DND-41 (cell line): ENCODE measurements at regions not wholly inside any gene's neighbourhood (a gene's known extent, or its start where the extent isn't known, plus 50 kb on each side); places are given as distances from the start of the nearest gene placed in this dataset.

Experiments
- ATAC-seq: fragments of 200-7000 bp; cut with Tn5 transposase; 3 replicates; pipeline ENCODE4 v1.9.1; 2021; ENCODE audit warnings: low read depth; ENCODE audit not compliant: insufficient read depth
- DNase-seq: peaks from one replicate; pipeline ENCODE4 v3.0.0-alpha.2; 2020
- H2AFZ ChIP-seq: 2 replicates; pipeline ENCODE4 v1.6.0; 2012; ENCODE audit warnings: low read depth, low read length
- H3K27ac ChIP-seq: 2 replicates; pipeline ENCODE4 v1.5.1; 2012; ENCODE audit warnings: low read length, inconsistent platforms
- H3K27me3 ChIP-seq: fragments of 200-600 bp; sonication (generic); 2 replicates; pipeline ENCODE4 v1.6.0; 2012; ENCODE audit warnings: low read length, mild to moderate bottlenecking, inconsistent platforms; ENCODE audit not compliant: insufficient read depth, poor library complexity
- H3K36me3 ChIP-seq: 2 replicates; pipeline ENCODE4 v1.5.1; 2012; ENCODE audit warnings: low read length, inconsistent platforms; ENCODE audit not compliant: insufficient read depth
- H3K4me1 ChIP-seq: 2 replicates; pipeline ENCODE4 v1.5.1; 2012; ENCODE audit warnings: mild to moderate bottlenecking, low read length; ENCODE audit not compliant: insufficient read depth
- H3K4me2 ChIP-seq: 2 replicates; pipeline ENCODE4 v1.6.0; 2012; ENCODE audit warnings: mild to moderate bottlenecking, moderate library complexity, low read length, inconsistent platforms; ENCODE audit not compliant: insufficient read depth
- H3K4me3 ChIP-seq, 2 experiments: fragments of 200-600 bp in 1 of 2; shearing (Covaris generic) in 1 of 2; 2 replicates each; pipeline ENCODE4 v1.5.1; 2012 to 2016; ENCODE audit warnings: inconsistent platforms in 2 of 2, low read length in 2 of 2, mild to moderate bottlenecking in 2 of 2, low read depth in 1 of 2, moderate library complexity in 1 of 2
- H3K79me2 ChIP-seq: 2 replicates; pipeline ENCODE4 v1.6.0; 2012; ENCODE audit warnings: low read length, inconsistent platforms; ENCODE audit not compliant: insufficient read depth
- H3K9ac ChIP-seq: 2 replicates; pipeline ENCODE4 v1.6.0; 2012; ENCODE audit warnings: low read depth, mild to moderate bottlenecking, inconsistent platforms, low read length, moderate library complexity
- H3K9me3 ChIP-seq: 2 replicates; pipeline ENCODE4 v1.5.1; 2012; ENCODE audit warnings: low read length, moderate library complexity, mild to moderate bottlenecking, inconsistent platforms; ENCODE audit not compliant: insufficient read depth, severe bottlenecking
- H4K20me1 ChIP-seq: 2 replicates; pipeline ENCODE4 v1.6.0; 2012; ENCODE audit warnings: low read length; ENCODE audit not compliant: insufficient read depth
- CTCF ChIP-seq: IDR thresholded peaks from 2 replicates; pipeline ENCODE4 v1.5.1; 2012; ENCODE audit warnings: borderline replicate concordance, low read length, moderate library complexity, mild to moderate bottlenecking; ENCODE audit not compliant: poor library complexity, severe bottlenecking; ENCODE audit errors: extremely low read depth
- EZH2 ChIP-seq: IDR thresholded peaks from 3 replicates; pipeline ENCODE4 v1.6.1; 2012; ENCODE audit warnings: borderline replicate concordance, low read depth, mild to moderate bottlenecking, moderate library complexity, low read length, inconsistent platforms; ENCODE audit not compliant: severe bottlenecking

- H3K9me3 ChIP-seq = no peaks in the 10 kb centered on the region
- no peaks in the 10 kb centered on the region for H3K36me3 ChIP-seq
- no peaks in the 10 kb centered on the region for H4K20me1 ChIP-seq
- no peaks in the 10 kb centered on the region for H3K79me2 ChIP-seq
- H3K4me2 ChIP-seq = no peak overlapping the region
- no peak overlapping the region for H2AFZ ChIP-seq
- H3K27ac ChIP-seq = no peak overlapping the region
- DNase-seq = no peak
- no peaks in the 10 kb centered on the region for H3K27me3 ChIP-seq
- H3K4me3 ChIP-seq = no peak overlapping the region
- TF ChIP-seq CTCF = no peak
- no peak for TF ChIP-seq EZH2
- H3K4me1 ChIP-seq = no peaks in the 10 kb centered on the region
- ATAC-seq = no peak
- H3K9ac ChIP-seq = no peak overlapping the region
Measured at GRCh38 chr6:156017838-156018237, 562.2 kb upstream of the NOX3 start.

DNA sequence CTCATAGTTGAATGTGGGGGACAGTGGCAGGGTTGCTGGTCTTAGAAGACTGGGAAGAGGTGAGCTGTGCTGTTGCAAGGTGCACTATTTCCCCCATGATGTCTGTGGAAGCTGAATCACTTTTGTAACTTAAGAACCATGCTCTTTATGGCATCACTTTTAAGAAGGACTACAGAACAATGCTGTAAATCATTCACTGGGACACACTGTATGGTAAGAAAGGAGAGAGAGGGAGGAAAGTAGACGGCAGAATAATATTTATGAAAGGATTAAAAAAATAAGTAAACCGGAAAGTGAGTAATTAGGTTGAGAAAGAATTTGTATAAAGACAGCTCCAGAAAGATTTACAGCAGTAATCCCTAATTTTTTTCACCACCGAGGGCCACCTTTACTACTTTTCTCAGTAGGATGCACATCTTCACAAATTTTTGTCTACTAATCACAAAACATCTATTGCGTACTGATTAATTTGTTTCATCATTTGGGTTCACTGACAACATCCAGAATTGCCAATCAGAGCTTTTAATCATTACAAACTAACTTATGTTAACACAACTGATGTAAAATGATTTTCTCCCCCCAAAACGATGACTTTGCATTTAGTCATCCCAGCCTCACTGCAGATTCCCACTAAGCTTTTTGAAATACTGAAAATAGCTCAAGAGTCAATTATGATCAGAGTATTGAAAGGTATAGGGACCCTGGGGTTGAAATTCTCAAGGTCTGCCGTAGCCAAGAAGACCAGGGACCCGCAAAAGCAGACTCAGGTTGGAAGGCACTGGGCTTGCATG lies 560.7 kb upstream of the NOX3 start:
- Histone ChIP-seq H3K9ac (no peak overlapping the region), H3K79me2 (no peaks in the 10 kb centered on the region), H3K4me2 (no peak overlapping the region), H2AFZ (no peak overlapping the region), H3K4me3 (no peak overlapping the region), H4K20me1 (no peaks in the 10 kb centered on the region), H3K27me3 (no peaks in the 10 kb centered on the region), H3K27ac (no peak overlapping the region), H3K4me1 (no peaks in the 10 kb centered on the region), H3K9me3 (no peaks in the 10 kb centered on the region), H3K36me3 (no peaks in the 10 kb centered on the region)
- no peak for ATAC-seq
- no peak for TF ChIP-seq EZH2
- no peak for DNase-seq

DNA sequence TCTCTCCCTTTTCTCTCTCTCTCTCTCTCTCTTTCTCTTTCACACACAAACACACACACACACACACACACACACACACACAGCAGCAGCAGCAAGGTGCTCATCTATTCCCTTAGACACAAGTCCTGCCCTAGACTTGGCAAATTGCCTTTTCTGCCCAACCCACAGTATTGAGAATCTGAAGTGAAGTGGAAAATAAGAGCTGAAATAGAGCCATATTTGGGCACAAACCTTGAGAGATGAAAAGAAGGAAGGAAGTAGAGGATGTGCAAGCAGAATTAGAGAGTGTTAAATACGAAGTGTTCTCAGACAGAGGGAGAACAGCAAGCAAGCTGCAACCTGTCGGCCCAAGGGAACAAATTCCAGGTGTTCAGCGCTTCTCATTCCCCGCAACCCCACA lies 557.5 kb upstream of the NOX3 start:
- ATAC-seq = no peak
- H2AFZ ChIP-seq = no peak overlapping the region
- H3K27ac ChIP-seq = no peak overlapping the region
- no peak overlapping the region for H3K9ac ChIP-seq
- H3K36me3 ChIP-seq = no peaks in the 10 kb centered on the region
- no peak overlapping the region for H3K4me2 ChIP-seq
- H3K27me3 ChIP-seq = no peaks in the 10 kb centered on the region
- H3K4me1 ChIP-seq = no peaks in the 10 kb centered on the region
- no peaks in the 10 kb centered on the region for H3K79me2 ChIP-seq
- no peak for DNase-seq
- no peaks in the 10 kb centered on the region for H4K20me1 ChIP-seq
- no peak overlapping the region for H3K4me3 ChIP-seq
- no peaks in the 10 kb centered on the region for H3K9me3 ChIP-seq
- TF ChIP-seq EZH2 (no peak), CTCF (no peak)

DNA sequence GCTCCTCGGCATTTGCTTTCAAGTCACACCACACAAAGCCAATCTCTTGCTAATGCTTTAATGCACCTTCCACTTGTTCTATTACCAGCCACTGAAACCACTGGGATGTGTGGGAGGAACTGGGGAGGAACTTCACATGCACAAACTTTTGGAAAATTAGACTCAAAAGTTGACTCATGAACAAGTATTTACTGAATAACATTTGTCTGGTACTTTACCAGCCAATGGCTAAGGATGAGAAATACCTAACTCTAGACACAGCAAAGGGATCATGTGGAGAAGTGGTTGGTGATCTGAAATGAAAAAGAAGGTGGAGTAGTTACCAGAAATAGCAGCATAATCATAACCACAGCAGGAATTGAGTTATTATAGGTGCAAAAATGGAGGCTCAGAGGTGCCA lies 554.0 kb upstream of the NOX3 start:
- H4K20me1 ChIP-seq = no peaks in the 10 kb centered on the region
- H3K9me3 ChIP-seq = no peaks in the 10 kb centered on the region
- no peak for ATAC-seq

More for the DNA sequence above, 554.0 kb upstream of the NOX3 start:
- Histone ChIP-seq H3K9ac (no peak overlapping the region), H3K4me1 (no peaks in the 10 kb centered on the region), H3K4me3 (no peak overlapping the region), H3K4me2 (no peak overlapping the region), H3K27me3 (no peaks in the 10 kb centered on the region), H3K27ac (no peak overlapping the region), H3K79me2 (no peaks in the 10 kb centered on the region), H2AFZ (no peak overlapping the region), H3K36me3 (no peaks in the 10 kb centered on the region)
- TF ChIP-seq CTCF (no peak), EZH2 (no peak)
- no peak for DNase-seq
